Mucosa of descending colon (tissue), 3 donors: ENCODE measurements at regions not wholly inside any gene's neighbourhood (a gene's known extent, or its start where the extent isn't known, plus 50 kb on each side); places are given as distances from the start of the nearest gene placed in this dataset.
"Not testable (repeated sequence)": the region's sequence is repeated elsewhere in the genome, so short reads cannot be mapped to it uniquely, and the experiment has no call there.

Experiments used
- ATAC-seq: fragments of 200-7000 bp; cut with Tn5 transposase; one replicate; pipeline ENCODE4 v1.9.1; 2020; ENCODE audit warnings: mild to moderate bottlenecking, moderate library complexity
- DNase-seq, 3 donors: peaks; one replicate each; pipeline ENCODE4 v3.0.0-alpha.2; 2020
- H3K36me3 ChIP-seq: fragments of 200-600 bp; one replicate; pipeline ENCODE4 v1.8.0; 2021; ENCODE audit warnings: low read depth, mild to moderate bottlenecking
- H3K4me1 ChIP-seq: fragments of 200-600 bp; one replicate; pipeline ENCODE4 v1.8.0; 2021; ENCODE audit warnings: low read depth, mild to moderate bottlenecking
- H3K4me3 ChIP-seq: fragments of 200-600 bp; one replicate; pipeline ENCODE4 v1.8.0; 2021; ENCODE audit warnings: mild to moderate bottlenecking
- H3K9me3 ChIP-seq: fragments of 200-600 bp; one replicate; pipeline ENCODE4 v1.8.0; 2021; ENCODE audit warnings: mild to moderate bottlenecking
- intact Hi-C, 2 donors: fragments of 100-400 bp; cut with DNase I in 1 of 2; cut with micrococcal nuclease in 1 of 2; formaldehyde crosslinking; loops; one replicate each; pipeline versions ENCODE4 v1.11.0 to v1.11.1; 2022; cut with DNase I, micrococcal nuclease
- TF ChIP-seq, protein P1 (sequence below): fragments of 200-600 bp; IDR thresholded peaks from one replicate; pipeline ENCODE4 v1.8.0; 2022; ENCODE audit warnings: antibody characterized with exemption, mild to moderate bottlenecking
- donor health status: DM: no; HTN: no; CAD: no; lungs with moderate emphysema.
- donor health status: DM: no; HTN: no; CAD: no.
- donor health status: DM: no; HTN: yes; CAD: no.

DNA sequence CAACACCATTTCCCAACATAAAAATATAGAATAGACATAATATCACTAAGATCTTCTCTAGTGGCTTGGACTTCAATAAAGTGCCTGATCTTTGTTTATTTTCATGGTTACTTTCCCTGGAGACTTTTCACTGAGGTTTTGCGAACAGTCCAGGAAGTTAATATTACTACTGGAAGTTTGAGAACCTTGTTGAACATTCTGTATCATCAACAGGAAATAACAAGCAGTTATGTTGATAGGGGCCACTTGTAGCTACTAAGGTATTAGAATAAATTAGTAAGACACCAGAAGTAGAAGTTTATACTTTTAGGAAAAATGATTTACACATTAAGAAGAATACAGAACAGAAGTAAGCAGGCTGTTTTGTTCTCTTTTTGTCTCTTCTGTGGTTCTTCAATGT, 180.2 kb downstream of the TFAP2B start:
- Histone ChIP-seq H3K9me3 (no peaks in the 10 kb centered on the region), H3K36me3 (no peaks in the 10 kb centered on the region), H3K4me3 (no peak overlapping the region), H3K4me1 (no peaks in the 10 kb centered on the region)
- TF ChIP-seq, protein P1, sequence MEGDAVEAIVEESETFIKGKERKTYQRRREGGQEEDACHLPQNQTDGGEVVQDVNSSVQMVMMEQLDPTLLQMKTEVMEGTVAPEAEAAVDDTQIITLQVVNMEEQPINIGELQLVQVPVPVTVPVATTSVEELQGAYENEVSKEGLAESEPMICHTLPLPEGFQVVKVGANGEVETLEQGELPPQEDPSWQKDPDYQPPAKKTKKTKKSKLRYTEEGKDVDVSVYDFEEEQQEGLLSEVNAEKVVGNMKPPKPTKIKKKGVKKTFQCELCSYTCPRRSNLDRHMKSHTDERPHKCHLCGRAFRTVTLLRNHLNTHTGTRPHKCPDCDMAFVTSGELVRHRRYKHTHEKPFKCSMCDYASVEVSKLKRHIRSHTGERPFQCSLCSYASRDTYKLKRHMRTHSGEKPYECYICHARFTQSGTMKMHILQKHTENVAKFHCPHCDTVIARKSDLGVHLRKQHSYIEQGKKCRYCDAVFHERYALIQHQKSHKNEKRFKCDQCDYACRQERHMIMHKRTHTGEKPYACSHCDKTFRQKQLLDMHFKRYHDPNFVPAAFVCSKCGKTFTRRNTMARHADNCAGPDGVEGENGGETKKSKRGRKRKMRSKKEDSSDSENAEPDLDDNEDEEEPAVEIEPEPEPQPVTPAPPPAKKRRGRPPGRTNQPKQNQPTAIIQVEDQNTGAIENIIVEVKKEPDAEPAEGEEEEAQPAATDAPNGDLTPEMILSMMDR, result no peak
- intact Hi-C loops, result no loop called here
- DNase-seq (no peak), ATAC-seq (no peak)

DNA sequence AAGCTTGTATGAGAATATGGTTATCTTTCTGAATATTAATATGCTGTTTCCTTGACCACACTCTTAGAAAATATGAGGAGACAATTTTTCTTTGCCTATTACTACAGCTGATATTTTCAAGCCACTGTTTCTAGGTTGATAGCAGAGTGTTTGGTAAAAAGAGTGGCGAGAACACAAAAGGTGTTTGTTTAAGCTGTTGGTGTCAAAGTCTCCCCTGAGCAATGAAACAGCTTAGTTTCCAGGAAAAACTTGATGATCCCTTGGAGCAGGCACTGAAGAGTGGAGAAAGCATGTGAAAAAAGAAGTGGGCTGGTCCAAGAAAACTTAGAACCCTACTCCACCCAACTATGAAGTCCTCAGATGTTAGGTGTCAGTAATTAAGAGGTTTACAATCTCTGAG, 182.7 kb downstream of the TFAP2B start:
- TF ChIP-seq, protein P1, result no peak

DNA sequence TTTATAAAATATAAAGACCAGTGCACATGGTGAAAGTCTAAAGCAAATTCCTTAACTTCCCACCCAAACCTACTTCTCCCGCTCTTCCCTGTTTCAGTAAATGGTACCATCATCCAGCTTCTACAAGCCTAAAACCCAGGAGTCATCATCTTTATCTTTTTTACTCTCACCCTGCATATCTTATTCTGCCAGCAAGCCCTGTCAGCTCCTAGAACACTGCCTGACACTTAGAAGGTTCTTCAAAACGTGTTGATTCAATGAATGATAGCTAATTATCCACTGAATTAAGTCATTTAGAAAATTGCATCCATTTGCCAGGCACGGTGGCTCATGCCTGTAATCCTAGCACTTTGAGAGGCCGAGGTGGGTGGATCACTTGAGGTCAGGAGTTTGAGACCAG, 185.7 kb downstream of the TFAP2B start:
- Histone ChIP-seq H3K36me3 (no peaks in the 10 kb centered on the region), H3K9me3 (no peaks in the 10 kb centered on the region), H3K4me1 (no peaks in the 10 kb centered on the region), H3K4me3 (no peak overlapping the region)
- no peak for DNase-seq
- intact Hi-C loops, result no loop called here
- TF ChIP-seq, protein P1, result no peak
- ATAC-seq, result no peak

More for the DNA sequence above, 182.7 kb downstream of the TFAP2B start:
- intact Hi-C loops, result no loop called here
- Histone ChIP-seq H3K36me3 (no peaks in the 10 kb centered on the region), H3K9me3 (no peaks in the 10 kb centered on the region), H3K4me3 (no peak overlapping the region), H3K4me1 (no peaks in the 10 kb centered on the region)
- ATAC-seq (no peak), DNase-seq (no peak)

DNA sequence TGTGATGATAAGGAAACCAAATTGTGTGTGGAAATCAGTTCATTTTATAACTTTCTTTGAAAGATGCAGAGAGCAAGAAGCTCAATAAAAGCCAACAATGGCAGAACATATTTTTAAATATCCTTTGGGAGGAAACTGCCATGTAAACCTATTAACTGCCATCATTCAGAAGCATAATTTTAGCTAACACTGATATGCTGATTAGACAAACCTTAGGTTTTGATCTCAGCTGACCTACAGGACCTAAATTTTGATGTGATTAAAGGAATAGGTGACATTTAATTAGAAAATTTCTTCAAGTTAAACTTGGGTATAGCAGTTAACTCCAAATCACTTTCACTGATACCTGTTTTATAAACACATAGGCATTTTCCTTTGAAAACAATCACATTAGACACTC, 187.1 kb downstream of the TFAP2B start:
- Histone ChIP-seq H3K4me1 (no peaks in the 10 kb centered on the region), H3K9me3 (no peaks in the 10 kb centered on the region), H3K4me3 (no peak overlapping the region), H3K36me3 (no peaks in the 10 kb centered on the region)
- TF ChIP-seq, protein P1, result no peak
- no peak for DNase-seq
- no peak for ATAC-seq
- intact Hi-C loops, result no loop called here

DNA sequence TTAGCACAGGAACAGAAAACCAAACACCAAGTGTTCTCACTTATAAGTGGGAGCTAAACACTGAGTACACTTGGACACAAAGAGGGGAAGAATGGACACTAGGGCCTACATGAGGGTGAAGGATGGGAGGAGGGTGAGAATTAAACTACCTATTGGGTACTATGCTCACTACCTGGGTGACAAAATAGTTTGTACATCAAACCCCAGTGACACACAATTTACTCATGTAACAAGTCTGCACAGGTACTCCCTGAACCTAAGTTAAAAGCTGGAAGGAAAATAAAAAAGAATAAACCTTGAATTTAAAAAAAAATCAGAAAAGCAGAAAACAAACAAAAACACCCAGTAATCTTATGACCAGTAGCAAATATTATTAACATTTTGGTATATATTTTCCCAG, 188.6 kb downstream of the TFAP2B start:
- Histone ChIP-seq H3K4me3 (no peak overlapping the region), H3K4me1 (no peaks in the 10 kb centered on the region), H3K9me3 (no peaks in the 10 kb centered on the region), H3K36me3 (no peaks in the 10 kb centered on the region)
- DNase-seq (no peak), ATAC-seq (no peak)
- intact Hi-C loops, result no loop called here
- TF ChIP-seq, protein P1, result no peak

DNA sequence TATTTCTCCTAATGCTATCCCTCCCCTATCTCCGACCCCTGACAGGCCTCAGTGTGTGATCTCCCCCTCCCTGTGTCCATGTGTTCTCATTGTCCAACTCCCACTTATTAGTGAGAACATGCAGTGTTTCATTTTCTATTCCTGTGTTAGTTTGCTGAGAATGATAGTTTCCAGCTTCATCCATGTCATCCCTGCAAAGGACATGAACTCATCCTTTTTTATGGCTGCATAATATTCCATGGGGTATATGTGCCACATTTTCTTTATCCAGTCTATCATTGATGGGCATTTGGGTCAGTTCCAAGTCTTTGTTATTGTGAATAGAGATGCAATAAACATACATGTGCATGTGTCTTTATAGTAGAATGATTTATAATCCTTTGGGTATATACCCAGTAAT, 190.0 kb downstream of the TFAP2B start:
- intact Hi-C loops, DNase-seq, H3K4me3 ChIP-seq, H3K36me3 ChIP-seq, H3K4me1 ChIP-seq, ATAC-seq, H3K9me3 ChIP-seq: not testable (repeated sequence)
